OCI-M1 (cell line): ENCODE measurements at regions not wholly inside any gene's neighbourhood (a gene's known extent, or its start where the extent isn't known, plus 50 kb on each side); places are given as distances from the start of the nearest gene placed in this dataset.
A peak's percentile ranks its signal among the peaks of the same experiment; 100 is the strongest.
"Not testable (repeated sequence)": the region's sequence is repeated elsewhere in the genome, so short reads cannot be mapped to it uniquely, and the experiment has no call there.

Source experiments
- DNase-seq: peaks from one replicate; lab custom pipeline; 2025; lab: John Stamatoyannopoulos, UW

DNA sequence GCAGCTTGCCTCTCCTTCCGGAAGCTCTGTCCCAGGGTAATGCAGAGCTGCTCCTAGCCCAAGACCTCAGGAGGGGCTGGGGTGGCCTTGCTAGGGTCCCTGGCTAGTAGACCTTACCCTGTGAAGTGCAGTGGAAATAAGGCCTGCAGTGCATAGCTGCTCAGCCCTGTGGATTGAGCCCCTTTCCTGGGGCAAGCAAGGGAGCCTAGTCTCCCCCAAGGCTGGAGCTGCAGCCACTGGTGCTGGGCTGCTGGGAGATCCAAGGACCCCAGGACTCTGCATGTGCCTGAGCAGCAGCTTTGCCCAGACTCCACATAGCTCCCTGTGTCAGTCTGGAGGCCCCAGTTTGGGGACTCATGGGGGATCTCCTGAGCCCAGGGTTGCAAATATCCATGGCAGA is 57.9 kb downstream of the FANCF start:
- DNase-seq: no peak

- no peak for DNase-seq
Measured at GRCh38 chr11:22566293-22566692, 59.3 kb downstream of the FANCF start.

DNA sequence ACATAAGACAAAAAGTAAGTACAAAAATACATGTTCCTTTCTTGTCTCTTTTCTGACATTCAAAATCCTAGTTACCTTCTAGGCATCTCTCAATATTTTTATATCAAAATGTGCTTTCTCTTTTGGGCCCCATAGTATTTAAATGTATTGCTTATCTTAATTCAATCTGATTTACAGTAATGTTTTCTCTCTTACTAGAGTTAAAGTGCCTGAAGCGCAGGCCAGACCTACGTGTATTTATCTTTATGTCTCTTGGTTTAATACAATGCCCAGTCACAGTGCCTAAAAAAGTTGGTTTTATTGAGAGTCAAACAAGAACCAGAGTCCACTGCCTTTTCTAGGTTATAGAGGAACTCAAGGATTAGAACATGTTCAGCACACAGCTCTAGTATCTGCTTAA is 64.3 kb downstream of the FANCF start:
- no peak for DNase-seq

- no peak for DNase-seq
Measured at GRCh38 chr11:22559416-22559815, 66.2 kb downstream of the FANCF start.

DNA sequence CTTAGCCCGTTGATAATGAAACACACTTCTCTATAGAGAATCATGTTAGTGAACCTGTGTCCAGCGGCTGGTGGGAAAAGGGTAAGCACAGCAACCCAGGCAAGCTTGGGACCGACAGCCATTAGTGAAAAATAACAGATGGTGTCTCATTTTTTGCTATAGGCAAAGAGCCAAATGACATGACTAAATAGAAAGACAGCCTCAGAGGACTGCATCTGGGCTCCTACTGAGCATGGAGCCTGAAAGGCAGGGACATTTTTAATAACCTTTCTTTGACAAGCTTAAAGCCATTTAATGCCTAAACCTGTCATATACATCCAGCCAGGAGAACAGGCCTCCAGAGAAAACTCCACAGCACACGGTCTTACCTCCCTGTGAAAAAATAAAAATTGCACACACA is 67.0 kb downstream of the FANCF start:
- DNase-seq: peak; percentile 26

- DNase-seq: no peak
Measured at GRCh38 chr11:22556381-22556780, 69.2 kb downstream of the FANCF start.

GRCh38 chr11:22555881-22556280 is 69.7 kb downstream of the FANCF start:
- DNase-seq: no peak

GRCh38 chr11:22554221-22554620 is 71.4 kb downstream of the FANCF start:
- no peak for DNase-seq

DNA sequence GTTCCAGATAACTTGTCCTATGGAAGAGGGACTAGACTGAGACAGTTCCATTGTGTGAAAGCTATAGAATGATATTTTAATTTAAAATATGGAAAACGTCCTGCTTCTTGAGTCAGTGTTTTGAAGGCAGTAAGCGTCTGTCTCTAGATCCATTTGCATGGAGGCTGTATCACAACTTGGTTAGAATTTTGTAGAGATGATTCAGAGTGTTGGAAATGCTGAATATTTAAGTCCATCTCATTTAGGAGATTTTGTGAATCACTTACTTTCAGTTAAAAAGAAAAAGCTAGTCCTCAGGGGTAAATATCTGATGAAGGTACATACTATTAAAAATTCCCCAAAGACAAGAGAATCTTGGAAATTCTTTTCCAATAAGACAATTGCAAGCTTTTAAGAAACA is 72.7 kb downstream of the FANCF start:
- DNase-seq: no peak

- DNase-seq: no peak
Measured at GRCh38 chr11:22546746-22547145, 78.9 kb downstream of the FANCF start.

GRCh38 chr11:22543261-22543660 is 82.4 kb downstream of the FANCF start:
- DNase-seq: no peak

- peak; percentile 64 for DNase-seq
Measured at GRCh38 chr11:22539821-22540256, 85.8 kb downstream of the FANCF start.

- DNase-seq: no peak
Measured at GRCh38 chr11:22536071-22536470, 89.6 kb downstream of the FANCF start.

DNA sequence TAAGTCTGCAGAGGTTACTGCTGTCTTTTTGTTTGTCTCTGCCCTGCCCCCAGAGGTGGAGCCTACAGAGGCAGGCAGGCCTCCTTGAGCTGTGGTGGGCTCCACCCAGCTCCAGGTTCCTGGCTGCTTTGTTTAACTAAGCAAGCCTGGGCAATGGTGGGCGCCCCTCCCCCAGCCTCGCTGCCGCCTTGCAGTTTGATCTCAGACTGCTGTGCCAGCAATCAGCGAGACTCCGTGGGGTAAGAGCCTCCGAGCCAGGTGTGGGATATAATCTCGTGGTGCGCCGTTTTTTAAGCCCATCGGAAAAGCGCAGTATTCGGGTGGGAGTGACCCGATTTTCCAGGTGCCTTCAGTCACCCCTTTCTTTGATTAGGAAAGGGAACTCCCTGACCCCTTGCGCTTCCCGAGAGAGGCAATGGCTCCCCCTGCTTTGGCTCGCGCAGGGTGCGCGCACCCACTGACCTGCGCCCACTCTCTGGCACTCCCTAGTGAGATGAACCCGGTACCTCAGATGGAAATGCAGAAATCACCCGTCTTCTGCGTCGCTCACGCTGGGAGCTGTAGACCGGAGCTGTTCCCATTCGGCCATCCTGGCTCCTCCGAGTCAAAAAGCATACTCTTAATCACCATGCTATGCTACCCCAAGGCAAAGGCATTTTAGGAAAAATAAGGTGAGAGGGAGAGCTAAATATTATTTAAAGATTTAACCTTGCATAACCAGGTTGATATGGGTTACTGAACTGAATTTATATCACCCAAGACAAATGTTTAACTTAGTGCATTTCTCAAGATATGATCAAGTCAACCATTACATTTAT is 96.8 kb downstream of the FANCF start:
- DNase-seq: not testable (repeated sequence)

DNA sequence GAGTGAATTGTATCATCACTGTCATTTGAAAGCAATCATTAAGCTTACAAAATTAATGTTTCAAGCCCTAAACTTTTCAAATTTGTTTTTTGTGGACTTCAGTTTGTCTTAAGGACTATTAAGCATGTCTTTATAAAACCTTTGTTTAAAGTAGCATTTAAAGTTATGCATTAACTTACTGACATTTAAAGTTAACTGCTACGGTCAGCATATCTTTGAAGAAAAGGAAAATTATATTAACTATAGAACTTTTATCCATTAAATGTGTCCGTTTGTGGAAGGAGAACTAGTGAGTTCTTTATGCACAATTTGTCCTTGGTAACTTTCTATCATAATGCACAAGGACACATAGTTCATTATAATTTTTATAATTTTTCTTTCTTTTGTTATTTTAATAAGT is 103.4 kb downstream of the FANCF start:
- no peak for DNase-seq

DNA sequence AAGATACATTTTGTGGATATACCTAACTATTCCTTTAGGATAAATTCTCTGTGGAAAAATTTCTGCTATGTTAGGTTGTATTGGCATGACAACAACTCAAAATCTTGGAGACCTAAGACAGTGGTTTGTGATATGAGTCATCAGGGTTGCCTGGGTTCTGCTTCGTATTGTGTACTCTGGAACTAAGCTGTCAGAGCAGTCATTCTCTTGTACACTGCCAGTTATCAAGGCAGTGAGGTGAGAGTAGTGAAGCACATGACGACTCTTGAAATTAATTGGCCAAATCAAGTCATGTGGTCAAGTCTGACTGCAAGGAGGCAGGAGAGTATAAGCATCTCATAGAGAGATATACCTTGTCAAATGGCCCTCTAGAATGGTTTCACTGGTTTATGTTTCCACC is 104.4 kb downstream of the FANCF start:
- peak; percentile 48 for DNase-seq

- no peak for DNase-seq
Measured at GRCh38 chr11:22520521-22520920, 105.1 kb downstream of the FANCF start.

GRCh38 chr11:22518344-22518743 is 107.3 kb downstream of the FANCF start:
- DNase-seq: not testable (repeated sequence)

DNA sequence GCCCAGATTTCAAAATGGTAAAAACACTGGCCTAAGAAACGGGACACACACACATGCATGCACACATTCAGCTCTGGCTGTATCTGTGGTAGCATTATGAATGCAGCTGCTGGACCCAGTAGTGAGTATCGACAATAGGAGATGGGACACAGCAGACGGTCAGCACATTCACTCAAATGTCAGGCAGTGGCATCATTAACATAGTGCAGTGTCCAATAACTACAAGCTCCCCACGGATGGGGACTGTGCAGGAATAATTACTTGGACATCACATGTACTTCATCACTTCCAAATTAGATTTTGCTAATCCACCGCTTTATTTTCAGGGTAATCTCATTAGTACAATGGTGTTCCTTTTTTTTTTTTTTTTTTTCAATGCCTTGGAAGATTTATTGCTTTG is 109.5 kb downstream of the FANCF start:
- DNase-seq: no peak

- DNase-seq: no peak
Measured at GRCh38 chr11:22512457-22512856, 113.2 kb downstream of the FANCF start.

DNA sequence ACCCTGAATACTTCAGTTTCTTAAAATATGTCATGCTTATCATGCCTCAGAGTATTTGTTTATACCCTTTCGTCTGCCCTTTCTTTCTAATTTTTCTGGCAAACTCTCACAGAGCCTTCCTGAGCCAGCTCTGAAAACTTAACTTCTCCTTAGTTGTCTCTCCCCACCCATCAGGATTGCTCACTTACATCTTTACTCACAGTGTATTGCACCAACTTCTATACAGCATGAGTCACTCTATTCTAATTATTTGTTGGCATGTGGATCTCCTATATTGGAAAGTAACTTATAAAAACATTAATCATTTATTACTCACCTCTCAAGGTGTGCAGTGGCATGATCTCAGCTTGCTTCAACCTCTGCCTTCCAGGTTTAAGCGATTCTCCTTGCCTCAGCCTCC is 114.9 kb downstream of the FANCF start:
- no peak for DNase-seq

- DNase-seq: no peak
Measured at GRCh38 chr11:22510010-22510409, 115.6 kb downstream of the FANCF start.

DNA sequence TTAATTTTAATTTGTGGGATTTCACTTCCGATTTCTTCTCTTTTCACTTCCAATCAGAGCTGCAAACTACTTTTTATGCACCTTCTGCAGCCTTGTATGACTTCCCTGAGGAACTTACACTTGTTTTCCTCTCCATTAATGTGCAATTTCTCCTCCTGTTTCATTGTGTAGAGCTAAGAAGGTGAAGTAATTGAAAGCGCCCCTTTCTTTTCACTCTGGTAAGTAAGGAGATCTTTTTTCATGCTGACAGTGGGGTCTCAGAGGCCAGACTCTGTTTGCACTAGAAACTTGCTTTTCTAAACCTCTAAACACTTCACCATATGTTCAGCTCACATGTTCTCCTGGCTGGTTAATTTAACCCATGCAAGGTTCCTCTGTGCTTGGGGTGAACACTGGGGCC is 117.0 kb downstream of the FANCF start:
- no peak for DNase-seq

DNA sequence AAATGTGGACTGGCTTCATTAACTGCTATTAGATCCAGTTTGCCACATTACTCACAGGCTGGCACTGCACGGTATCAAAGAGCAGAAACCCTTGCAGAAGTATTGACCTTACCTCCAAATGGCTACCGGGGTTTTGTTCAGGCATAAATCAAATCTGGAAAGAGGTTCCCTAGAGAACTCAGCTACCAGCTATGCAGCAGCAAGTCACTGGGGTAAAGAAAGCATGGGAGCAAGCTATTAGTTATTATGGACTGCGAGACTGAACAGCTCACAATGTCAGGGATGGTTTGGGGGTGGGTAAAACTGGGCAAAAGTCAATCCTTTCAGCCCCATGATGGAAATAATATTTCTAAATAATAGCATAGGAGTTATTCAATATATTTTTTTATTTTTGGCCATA is 128.1 kb downstream of the FANCF start:
- DNase-seq: no peak
